Omental fat pad (tissue), 3 donors: ENCODE measurements at regions not wholly inside any gene's neighbourhood (a gene's known extent, or its start where the extent isn't known, plus 50 kb on each side); places are given as distances from the start of the nearest gene placed in this dataset.
"Not testable (repeated sequence)": the region's sequence is repeated elsewhere in the genome, so short reads cannot be mapped to it uniquely, and the experiment has no call there.

Experiments used
- ATAC-seq: fragments of 150-250 bp; one replicate; pipeline ENCODE4 v1.9.1; 2016; ENCODE audit warnings: mild to moderate bottlenecking, moderate library complexity; ENCODE audit not compliant: low FRiP score
- DNase-seq: peaks from one replicate; pipeline ENCODE4 v3.0.0-alpha.2; 2019; ENCODE audit warnings: low spot score
- CTCF ChIP-seq, 3 donors: fragments of 450-650 bp; IDR thresholded peaks; one replicate each; pipeline ENCODE4 v1.5.1; 2016 to 2017; ENCODE audit warnings: antibody characterized with exemption in 3 of 3, mild to moderate bottlenecking in 3 of 3, moderate library complexity in 2 of 3

DNA sequence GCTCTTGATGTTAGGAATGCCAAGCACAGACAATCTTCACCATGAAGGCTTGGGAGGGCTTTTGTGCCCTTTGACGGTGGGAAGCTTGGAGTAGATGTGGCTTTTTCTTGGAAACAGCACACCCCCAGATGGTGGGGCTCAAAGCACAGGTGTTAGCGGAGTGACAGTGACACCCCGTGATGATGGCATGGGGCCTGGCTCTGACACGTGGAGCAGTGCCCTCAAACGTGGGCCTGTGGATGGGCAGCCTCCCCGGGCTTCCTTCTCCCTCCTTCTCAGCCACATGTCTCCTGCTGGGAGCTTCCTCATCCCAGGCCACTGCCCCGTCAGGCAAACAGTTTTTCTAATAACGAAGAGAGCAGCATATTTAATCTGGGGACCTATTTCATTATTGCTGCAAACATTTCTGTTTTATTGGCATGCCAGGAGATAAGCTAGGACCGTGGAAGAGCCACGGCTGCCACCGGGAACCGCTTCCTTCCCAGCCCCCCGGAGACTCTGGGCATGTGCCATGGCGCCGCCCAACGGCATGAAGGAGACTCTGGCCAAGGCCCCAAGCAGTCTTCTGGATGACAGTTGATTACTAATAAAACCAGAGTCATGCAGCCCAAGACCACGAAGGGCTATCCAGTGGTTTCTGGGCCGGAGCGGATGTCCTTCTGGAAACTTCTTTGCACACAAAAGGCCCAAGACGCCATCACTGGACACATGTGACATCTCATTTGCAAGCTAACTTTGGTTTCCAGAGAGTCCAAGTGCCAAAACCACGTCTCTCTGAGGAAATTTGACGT is 280.3 kb upstream of the FOXF1 start:
- no peak for TF ChIP-seq CTCF (IDR thresholded peaks at IDR 0.05)
- DNase-seq (no peak), ATAC-seq (no peak)

DNA sequence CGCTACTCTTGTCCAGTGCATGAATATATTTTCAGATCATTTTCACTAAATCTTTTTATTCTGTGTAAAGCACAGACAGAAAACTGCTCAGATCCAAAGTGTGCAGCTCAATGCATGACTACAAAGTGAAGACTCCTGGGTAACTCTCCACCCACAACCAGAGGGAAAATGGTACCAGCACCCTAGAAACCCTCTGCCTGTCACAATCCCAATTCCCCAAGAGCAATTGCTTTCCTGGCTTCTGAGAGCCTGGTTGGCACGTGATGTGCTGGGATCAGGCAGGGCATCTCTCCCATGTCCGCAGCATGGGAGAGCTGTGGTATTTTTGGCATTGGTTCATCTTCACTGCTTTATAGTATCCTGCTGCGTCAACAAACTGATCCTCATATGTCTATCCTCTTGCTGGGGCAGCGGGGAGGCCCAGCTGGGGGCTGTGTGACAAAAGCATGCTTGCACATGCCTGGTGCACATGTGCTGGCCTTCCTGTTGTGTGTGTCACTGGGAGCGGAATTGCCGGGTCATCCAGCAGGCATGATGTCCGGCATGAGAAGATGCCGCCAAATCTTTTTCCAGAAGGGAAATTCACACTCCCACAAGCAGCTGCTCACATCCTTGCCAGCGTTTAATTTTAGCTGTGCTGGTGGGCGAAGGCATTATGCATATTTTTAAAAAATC is 278.9 kb upstream of the FOXF1 start:
- no peak for TF ChIP-seq CTCF (IDR thresholded peaks at IDR 0.05)
- ATAC-seq (no peak), DNase-seq (no peak)

GRCh38 chr16:86231996-86232350 is 278.4 kb upstream of the FOXF1 start:
- TF ChIP-seq CTCF (IDR thresholded peaks at IDR 0.05): no peak
- no peak for DNase-seq
- no peak for ATAC-seq

DNA sequence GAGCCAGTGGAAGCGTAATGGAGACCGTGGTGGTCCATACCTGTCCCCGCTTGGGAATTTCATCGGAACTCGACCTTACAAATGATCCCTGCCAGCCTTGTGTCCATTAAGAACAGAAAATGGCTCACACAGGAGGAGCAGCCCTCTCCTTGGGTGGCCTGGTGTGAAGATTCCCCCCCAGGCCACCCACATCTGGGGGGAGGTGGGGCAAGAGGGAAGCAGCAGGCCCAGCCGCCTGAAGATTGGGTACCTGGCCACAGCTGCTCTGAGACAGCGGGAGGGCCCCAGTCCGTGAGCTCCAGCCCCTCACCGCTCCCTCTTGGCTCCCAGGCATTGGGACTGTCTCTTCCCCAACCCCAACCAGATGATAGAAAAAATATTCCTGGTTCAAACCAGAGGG is 277.8 kb upstream of the FOXF1 start:
- ATAC-seq (no peak), DNase-seq (no peak)
- TF ChIP-seq CTCF (IDR thresholded peaks at IDR 0.05): no peak

GRCh38 chr16:86233506-86233905 is 276.8 kb upstream of the FOXF1 start:
- ATAC-seq, DNase-seq: not testable (repeated sequence)

DNA sequence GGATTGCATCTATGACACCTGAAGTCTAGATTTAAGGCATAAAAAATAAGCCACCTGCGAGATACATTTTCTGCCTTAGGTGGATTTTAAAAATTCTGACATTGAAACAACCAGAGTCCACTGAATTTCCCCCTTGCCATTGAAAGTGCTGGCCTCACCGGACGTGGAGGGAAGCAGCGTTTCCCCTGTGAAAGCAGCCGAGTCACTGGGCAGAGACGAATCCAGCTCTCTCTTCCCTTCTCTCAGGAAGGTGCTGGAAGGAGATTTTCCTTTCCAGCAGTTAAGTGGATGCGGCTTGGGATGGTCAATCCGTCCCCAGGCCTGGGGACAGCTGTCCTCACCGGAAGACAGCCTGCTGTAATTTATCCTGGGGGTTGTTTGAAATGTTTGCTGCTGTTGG is 270.9 kb upstream of the FOXF1 start:
- no peak for DNase-seq
- TF ChIP-seq CTCF (IDR thresholded peaks at IDR 0.05): no peak
- ATAC-seq: no peak

GRCh38 chr16:86240716-86241363 is 269.5 kb upstream of the FOXF1 start:
- DNase-seq: no peak
- TF ChIP-seq CTCF (IDR thresholded peaks at IDR 0.05): no peak
- no peak for ATAC-seq
